Mammary epithelial cell (primary cell): ENCODE measurements at regions not wholly inside any gene's neighbourhood (a gene's known extent, or its start where the extent isn't known, plus 50 kb on each side); places are given as distances from the start of the nearest gene placed in this dataset.

Source experiments
- CTCF ChIP-seq, 2 donors: IDR thresholded peaks in 1 of 2; conservative IDR thresholded peaks in 1 of 2; 2 replicates each; pipeline ENCODE4 v1.5.1; 2011 to 2012; ENCODE audit warnings: inconsistent platforms in 2 of 2, low read length in 2 of 2, mild to moderate bottlenecking in 2 of 2, control low read depth in 1 of 2, low read depth in 1 of 2; ENCODE audit not compliant: insufficient read depth in 1 of 2; ENCODE audit errors: extremely low read depth in 1 of 2
- EZH2 ChIP-seq: IDR thresholded peaks from 2 replicates; pipeline ENCODE4 v1.6.1; 2012; ENCODE audit warnings: low read length, inconsistent platforms, borderline replicate concordance

DNA sequence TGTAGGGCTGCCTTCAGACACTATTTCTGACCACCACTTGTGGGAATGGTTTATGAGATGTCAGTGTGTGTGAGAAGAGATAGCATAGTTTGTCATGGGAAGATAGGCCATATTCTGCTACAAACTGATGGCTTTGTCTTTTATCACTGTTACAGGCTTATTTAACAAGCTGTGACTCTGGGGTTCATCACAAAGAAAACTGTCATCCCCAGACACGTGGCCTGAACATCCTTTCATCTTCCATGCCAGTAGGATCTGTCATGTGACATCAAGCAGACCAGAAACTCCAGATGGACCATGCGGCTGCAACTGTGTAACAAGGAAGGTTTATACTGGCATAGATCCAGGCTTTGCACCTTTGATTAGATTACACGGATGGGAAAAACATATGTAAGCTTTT lies 128.6 kb upstream of the KCNH7 start:
- TF ChIP-seq CTCF (conservative IDR thresholded peaks at IDR 0.05 in 1 of 2, IDR thresholded peaks at IDR 0.05 in 1 of 2; ENCODE audit: extremely low read depth in 1 of 2, insufficient read depth in 1 of 2, low read depth in 1 of 2, low read length in 2 of 2): no peak
- TF ChIP-seq EZH2: no peak
